Fibroblast of pulmonary artery (primary cell): ENCODE measurements at regions not wholly inside any gene's neighbourhood (a gene's known extent, or its start where the extent isn't known, plus 50 kb on each side); places are given as distances from the start of the nearest gene placed in this dataset.
"Not testable (repeated sequence)": the region's sequence is repeated elsewhere in the genome, so short reads cannot be mapped to it uniquely, and the experiment has no call there.

Experiments
- DNase-seq: peaks from one replicate; pipeline ENCODE4 v3.0.0-alpha.2; 2010; ENCODE audit warnings: low read depth
- H3K4me3 ChIP-seq: replicated peaks from 2 replicates; pipeline ENCODE4 v1.5.1; 2011; ENCODE audit warnings: low read depth, mild to moderate bottlenecking, control low read depth, low read length, moderate library complexity
- CTCF ChIP-seq: IDR thresholded peaks from 2 replicates; pipeline ENCODE4 v1.5.1; 2011; ENCODE audit warnings: mild to moderate bottlenecking, control low read depth, low read length, inconsistent platforms; ENCODE audit errors: missing control alignments

- no peak for DNase-seq
- TF ChIP-seq CTCF: no peak
- H3K4me3 ChIP-seq: no peak overlapping the region
These were observed 58.3 kb upstream of the TMEM170B start for GRCh38 chr6:11479296-11479695.

DNA sequence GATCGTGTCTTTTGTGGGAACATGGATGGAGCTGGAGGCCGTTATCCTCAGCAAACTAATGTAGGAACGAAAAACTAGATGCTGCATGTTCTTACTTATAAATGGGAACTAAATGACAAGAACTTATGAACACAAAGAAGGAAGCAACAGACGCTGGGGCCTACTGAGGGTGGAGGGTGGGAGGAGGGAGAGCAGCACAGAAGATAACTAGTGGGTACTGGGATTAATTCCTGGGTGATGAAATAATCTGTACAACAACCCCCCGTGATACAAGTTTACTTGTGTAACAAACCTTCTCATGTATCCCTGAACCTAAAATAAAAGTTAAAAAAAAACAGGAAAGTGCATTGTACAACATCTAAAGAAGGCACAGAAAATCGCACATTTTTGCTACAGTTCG lies 59.0 kb upstream of the TMEM170B start:
- DNase-seq: no peak
- no peak overlapping the region for H3K4me3 ChIP-seq
- TF ChIP-seq CTCF: no peak

- H3K4me3 ChIP-seq: no peak overlapping the region
- no peak for TF ChIP-seq CTCF
- DNase-seq: no peak
These were observed 62.5 kb upstream of the TMEM170B start for GRCh38 chr6:11475016-11475415.

GRCh38 chr6:11473008-11473740 lies 64.4 kb upstream of the TMEM170B start:
- no peak for DNase-seq
- no peak overlapping the region for H3K4me3 ChIP-seq
- no peak for TF ChIP-seq CTCF

- no peak overlapping the region for H3K4me3 ChIP-seq
- no peak for DNase-seq
- TF ChIP-seq CTCF: no peak
These were observed 66.3 kb upstream of the TMEM170B start for GRCh38 chr6:11471261-11471660.

GRCh38 chr6:11469684-11470083 lies 67.9 kb upstream of the TMEM170B start:
- no peak for DNase-seq
- H3K4me3 ChIP-seq: no peak overlapping the region
- no peak for TF ChIP-seq CTCF

- not testable (repeated sequence) for H3K4me3 ChIP-seq, DNase-seq
These were observed 69.3 kb upstream of the TMEM170B start for GRCh38 chr6:11468271-11468670.

DNA sequence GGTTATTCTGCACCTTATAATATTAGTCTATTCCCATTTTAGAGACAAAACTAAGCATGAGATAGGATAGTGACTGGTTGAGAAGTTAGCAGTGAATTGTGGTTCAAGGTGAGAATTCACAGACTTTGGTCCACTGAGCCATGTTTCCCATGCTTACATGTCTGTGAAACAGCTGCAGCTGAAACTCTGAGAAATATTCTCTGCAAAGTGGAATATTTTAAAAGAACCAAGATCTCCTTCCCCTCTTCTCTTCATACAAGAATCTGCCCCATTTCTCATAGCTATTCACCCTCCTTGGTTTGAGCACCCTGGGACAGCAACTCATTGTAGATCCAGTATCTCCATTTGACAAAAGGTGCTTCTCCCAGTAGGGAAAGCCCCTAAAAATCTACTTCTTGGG lies 70.2 kb upstream of the TMEM170B start:
- H3K4me3 ChIP-seq: no peak overlapping the region
- TF ChIP-seq CTCF: no peak
- DNase-seq: no peak
